ENCODE measurements at regions not wholly inside any gene's neighbourhood (a gene's known extent, or its start where the extent isn't known, plus 50 kb on each side); places are given as distances from the start of the nearest gene placed in this dataset.

- Mint-ChIP-seq H3K36me3 (no peaks in the 10 kb centered on the region), H3K9me3 (peaks cover 0 to 21% (median 2%) of the 10 kb centered on the region in 7 donors), H3K27me3 (ENCODE audit: low read depth in 3 of 3) (peaks cover 0 to 4% (median 0%) of the 10 kb centered on the region in 3 donors), H3K4me1 (no peaks in the 10 kb centered on the region), H3K27ac (no peak overlapping the region), H3K4me3 (no peak overlapping the region)
- H3K9ac ChIP-seq (ENCODE audit: insufficient read depth, low read length, poor library complexity, severe bottlenecking): no peak overlapping the region
- WGBS (ENCODE audit: insufficient coverage): no CpG with 5 or more reads among the region's 5 CpGs
- no peaks in the 10 kb centered on the region for H4K20me1 ChIP-seq (ENCODE audit: insufficient read depth, low read length)
- H3K4me1 ChIP-seq (ENCODE audit: control insufficient read depth in 1 of 2, insufficient read depth in 2 of 2, low read length in 2 of 2): no peaks in the 10 kb centered on the region
- H3K36me3 ChIP-seq (replicated peaks in 1 of 2; ENCODE audit: control insufficient read depth in 1 of 2, insufficient read depth in 2 of 2, low read length in 2 of 2): no peaks in the 10 kb centered on the region
- no peak overlapping the region for H2AFZ ChIP-seq (ENCODE audit: insufficient read depth, low read depth, low read length, poor library complexity, severe bottlenecking)
- no peak overlapping the region for H3K4me3 ChIP-seq (replicated peaks in 1 of 3; ENCODE audit: low read depth in 2 of 3, low read length in 3 of 3)
- no peak overlapping the region for H3K4me2 ChIP-seq (replicated peaks; ENCODE audit: extremely low read depth, low read length, poor library complexity, severe bottlenecking)
- H3K79me2 ChIP-seq (ENCODE audit: insufficient read depth, low read length): no peaks in the 10 kb centered on the region
- intact Hi-C loops (cut with micrococcal nuclease): no loop called here
- H3K27ac ChIP-seq (ENCODE audit: low read depth in 1 of 2, low read length in 2 of 2): no peak overlapping the region
- no peaks in the 10 kb centered on the region for H3K27me3 ChIP-seq (ENCODE audit: control insufficient read depth in 2 of 2, insufficient read depth in 2 of 2, low read length in 2 of 2)
- TF ChIP-seq CTCF (IDR thresholded peaks at IDR 0.05): no peak
- no peak for DNase-seq
- H3K9me3 ChIP-seq (replicated peaks in 1 of 2; ENCODE audit: control insufficient read depth in 1 of 2, insufficient read depth in 1 of 2, low read length in 2 of 2): peaks cover 0 to 2% of the 10 kb centered on the region in 2 donors
Measured at GRCh38 chr18:51562866-51563265, 365.4 kb upstream of the MEX3C start.

- DNase-seq: no peak
- Mint-ChIP-seq H3K27ac (no peak overlapping the region), H3K9me3 (peaks cover 0 to 16% (median 1%) of the 10 kb centered on the region in 7 donors), H3K27me3 (ENCODE audit: low read depth in 3 of 3) (peaks cover 0 to 4% (median 0%) of the 10 kb centered on the region in 3 donors), H3K4me3 (no peak overlapping the region), H3K4me1 (no peaks in the 10 kb centered on the region), H3K36me3 (no peaks in the 10 kb centered on the region)
- Histone ChIP-seq H3K4me3 (replicated peaks in 1 of 3; ENCODE audit: low read depth in 2 of 3, low read length in 3 of 3) (no peak overlapping the region), H3K9me3 (replicated peaks in 1 of 2; ENCODE audit: control insufficient read depth in 1 of 2, insufficient read depth in 1 of 2, low read length in 2 of 2) (peaks cover 0 to 2% of the 10 kb centered on the region in 2 donors), H3K36me3 (replicated peaks in 1 of 2; ENCODE audit: control insufficient read depth in 1 of 2, insufficient read depth in 2 of 2, low read length in 2 of 2) (no peaks in the 10 kb centered on the region), H3K27ac (ENCODE audit: low read depth in 1 of 2, low read length in 2 of 2) (no peak overlapping the region), H4K20me1 (ENCODE audit: insufficient read depth, low read length) (no peaks in the 10 kb centered on the region), H3K27me3 (ENCODE audit: control insufficient read depth in 2 of 2, insufficient read depth in 2 of 2, low read length in 2 of 2) (no peaks in the 10 kb centered on the region), H3K9ac (ENCODE audit: insufficient read depth, low read length, poor library complexity, severe bottlenecking) (no peak overlapping the region), H3K4me2 (replicated peaks; ENCODE audit: extremely low read depth, low read length, poor library complexity, severe bottlenecking) (no peak overlapping the region), H3K79me2 (ENCODE audit: insufficient read depth, low read length) (no peaks in the 10 kb centered on the region), H2AFZ (ENCODE audit: insufficient read depth, low read depth, low read length, poor library complexity, severe bottlenecking) (no peak overlapping the region), H3K4me1 (ENCODE audit: control insufficient read depth in 1 of 2, insufficient read depth in 2 of 2, low read length in 2 of 2) (no peaks in the 10 kb centered on the region)
- intact Hi-C loops (cut with micrococcal nuclease): no loop called here
- whole genome bisulfite sequencing (ENCODE audit: insufficient coverage): 54% methylated on average over 3 of the region's 6 CpGs
- TF ChIP-seq CTCF (IDR thresholded peaks at IDR 0.05): no peak
Measured at GRCh38 chr18:51563396-51563795, 365.9 kb upstream of the MEX3C start.

All from CD14-positive monocyte (primary cell).